Suppressor macrophage treated with lipopolysaccharide for 4 hours (primary cell): ENCODE measurements at regions not wholly inside any gene's neighbourhood (a gene's known extent, or its start where the extent isn't known, plus 50 kb on each side); places are given as distances from the start of the nearest gene placed in this dataset.

Experiments used
- DNase-seq: peaks from one replicate; pipeline ENCODE4 v3.0.0-alpha.2; 2020

DNA sequence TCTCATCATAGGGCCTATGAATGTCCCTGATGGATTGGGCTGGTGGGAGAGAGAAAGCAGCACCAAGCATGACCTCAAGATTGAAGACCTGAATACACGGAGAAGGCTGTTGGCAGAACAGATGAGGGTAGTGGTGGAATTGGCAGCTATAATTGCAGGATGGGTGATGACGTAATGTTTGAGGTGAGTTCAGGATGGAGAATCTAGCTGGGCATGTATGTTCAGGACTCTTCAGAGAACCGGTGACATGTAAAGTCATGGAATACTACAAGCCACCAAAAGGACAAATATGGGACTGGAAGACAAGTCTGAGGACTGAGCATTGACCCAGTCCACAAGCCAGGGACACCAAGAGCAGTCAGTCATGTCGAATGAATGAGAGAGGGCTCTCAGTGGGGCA, 999.8 kb upstream of the TMEM132C start:
- no peak for DNase-seq

- DNase-seq: peak; percentile 47
Observed at GRCh38 chr12:127268213-127268612, 998.8 kb upstream of the TMEM132C start.

GRCh38 chr12:127268706-127269425, 998.1 kb upstream of the TMEM132C start:
- no peak for DNase-seq

DNA sequence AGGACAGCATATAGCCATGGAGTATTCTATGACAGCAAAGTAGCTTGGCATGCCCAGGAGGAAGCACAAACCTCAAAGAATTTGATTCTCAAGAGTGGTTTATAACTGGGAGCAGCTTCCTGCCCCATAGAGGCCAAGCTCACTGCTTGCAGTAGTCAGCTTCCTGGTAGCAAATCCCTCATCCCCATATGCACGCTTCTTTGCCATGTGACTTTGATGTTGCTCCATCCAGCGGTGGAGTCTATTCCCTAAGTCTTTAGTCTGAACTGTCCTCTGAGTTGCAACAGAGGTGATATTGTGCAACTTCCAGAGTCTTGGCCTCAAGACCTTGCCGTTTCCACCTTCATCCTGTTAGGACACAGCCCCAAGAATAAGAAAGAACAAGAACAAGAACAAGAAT, 996.8 kb upstream of the TMEM132C start:
- DNase-seq: peak; percentile 86

GRCh38 chr12:127271776-127272175, 995.2 kb upstream of the TMEM132C start:
- DNase-seq: no peak

DNA sequence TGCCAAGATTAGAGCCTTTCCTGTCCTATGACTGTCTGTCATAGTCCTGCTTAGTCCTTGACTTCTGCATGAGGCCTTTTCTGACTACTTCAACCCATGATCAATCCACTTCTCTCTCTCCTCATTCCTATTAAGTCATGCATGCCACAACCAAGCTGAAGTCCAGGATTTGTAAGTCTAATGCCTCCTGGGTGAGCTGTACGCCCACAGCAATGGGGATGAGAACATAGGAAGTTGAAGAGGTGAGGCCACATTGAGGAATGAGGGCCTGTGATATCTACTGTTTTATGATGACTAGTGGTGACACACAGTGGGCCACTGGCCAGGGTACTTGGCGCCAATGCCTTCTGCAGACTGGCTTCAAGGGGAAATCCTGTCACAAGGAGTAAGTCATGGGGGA, 994.1 kb upstream of the TMEM132C start:
- DNase-seq: peak; percentile 69

GRCh38 chr12:127273626-127274025, 993.3 kb upstream of the TMEM132C start:
- DNase-seq: no peak

GRCh38 chr12:127275416-127275815, 991.6 kb upstream of the TMEM132C start:
- peak; percentile 26 for DNase-seq

GRCh38 chr12:127277882-127278281, 989.1 kb upstream of the TMEM132C start:
- no peak for DNase-seq

GRCh38 chr12:127278351-127278750, 988.6 kb upstream of the TMEM132C start:
- DNase-seq: no peak

- peak; percentile 57 for DNase-seq
Observed at GRCh38 chr12:127280393-127281275, 986.3 kb upstream of the TMEM132C start.

GRCh38 chr12:127282786-127283565, 984.0 kb upstream of the TMEM132C start:
- DNase-seq: no peak

DNA sequence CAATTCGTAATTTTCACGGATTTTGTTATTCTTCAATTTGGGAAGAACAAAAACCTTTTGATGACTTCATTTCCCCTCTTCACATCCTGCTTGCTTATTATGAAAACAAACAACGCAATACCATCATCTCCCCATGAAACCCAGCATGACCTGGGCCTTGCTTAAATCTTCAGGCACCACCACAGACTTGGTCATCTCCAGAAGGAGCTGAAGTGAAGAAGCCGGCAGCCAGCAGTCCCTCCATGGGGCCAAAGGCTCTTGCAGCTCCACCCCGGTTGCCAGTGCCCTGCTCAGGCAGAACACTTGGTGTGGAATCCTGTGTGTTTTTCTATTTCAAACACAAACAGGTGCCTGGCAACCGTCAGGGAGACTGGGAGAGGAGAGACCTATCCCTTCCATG, 982.9 kb upstream of the TMEM132C start:
- no peak for DNase-seq

- peak; percentile 40 for DNase-seq
Observed at GRCh38 chr12:127284870-127285431, 982.0 kb upstream of the TMEM132C start.

DNA sequence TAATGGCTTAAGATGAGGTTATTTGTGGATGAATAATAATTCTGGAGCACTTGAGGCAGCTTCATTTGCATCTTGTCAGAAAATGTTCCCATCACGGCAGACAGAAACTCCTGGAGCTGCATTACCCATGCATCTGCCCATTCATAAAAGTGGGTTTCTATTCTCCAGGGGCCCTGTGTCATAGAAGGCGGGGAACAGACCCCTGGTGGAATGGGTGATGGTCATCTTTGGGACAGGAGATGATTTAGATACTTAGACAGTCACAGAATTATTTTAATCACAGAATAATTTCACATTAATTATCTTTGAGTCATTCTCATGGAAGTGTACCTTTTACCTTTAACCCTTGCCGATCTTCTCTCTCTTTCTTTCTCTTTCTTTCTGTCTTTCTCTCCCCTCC, 980.7 kb upstream of the TMEM132C start:
- no peak for DNase-seq

- no peak for DNase-seq
Observed at GRCh38 chr12:127287256-127287655, 979.7 kb upstream of the TMEM132C start.

DNA sequence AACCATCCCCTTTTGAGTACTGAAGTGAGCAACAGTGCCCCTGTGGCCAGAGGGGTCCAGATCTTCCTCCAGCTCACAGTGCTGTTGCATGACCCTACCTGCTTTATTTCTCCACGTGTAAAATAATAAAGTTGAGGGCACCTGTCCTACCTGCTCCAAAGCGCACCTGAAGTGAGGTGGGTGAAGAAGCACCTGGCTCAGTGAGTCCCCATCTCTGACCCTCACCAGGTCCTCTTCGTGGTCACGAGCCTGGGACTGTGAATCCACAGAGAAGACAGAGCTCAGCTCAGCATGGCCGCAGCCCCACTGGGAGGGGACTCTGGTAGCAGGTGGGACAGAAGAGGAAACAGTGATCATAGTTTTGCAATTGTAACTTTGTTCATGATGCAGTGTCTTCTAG, 976.7 kb upstream of the TMEM132C start:
- no peak for DNase-seq

DNA sequence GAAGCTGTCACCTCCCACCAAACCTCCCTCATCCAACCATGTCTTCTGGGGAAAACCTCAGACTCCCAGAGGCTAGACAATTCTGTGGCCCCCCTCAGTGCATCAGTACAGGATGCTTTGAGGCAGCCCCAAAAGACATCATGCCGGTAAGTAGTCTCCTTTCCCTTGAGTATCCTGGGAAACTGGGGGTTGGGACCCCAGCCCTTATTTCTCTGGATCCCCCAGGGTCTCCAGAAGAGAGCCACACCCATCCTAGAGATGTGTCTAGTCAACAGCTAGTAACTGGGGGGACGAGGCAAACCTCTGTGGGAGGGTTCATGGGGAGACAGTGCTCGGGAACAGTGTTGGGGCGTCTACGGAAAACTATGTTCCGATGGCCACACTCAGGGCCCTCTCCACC, 974.2 kb upstream of the TMEM132C start:
- no peak for DNase-seq

GRCh38 chr12:127293507-127294310, 973.3 kb upstream of the TMEM132C start:
- DNase-seq: peak; percentile 70

- no peak for DNase-seq
Observed at GRCh38 chr12:127294651-127295210, 972.2 kb upstream of the TMEM132C start.

GRCh38 chr12:127295630-127296029, 971.3 kb upstream of the TMEM132C start:
- no peak for DNase-seq

- no peak for DNase-seq
Observed at GRCh38 chr12:127296591-127296990, 970.4 kb upstream of the TMEM132C start.
